T47D (cell line): ENCODE measurements at regions not wholly inside any gene's neighbourhood (a gene's known extent, or its start where the extent isn't known, plus 50 kb on each side); places are given as distances from the start of the nearest gene placed in this dataset.

ENCODE experiments used
- DNase-seq, 2 experiments: peaks; one replicate each; pipeline versions ENCODE4 v3.0.0 to v3.0.0-alpha.2; 2011 to 2012; ENCODE audit warnings: low read depth in 1 of 2, low spot score in 1 of 2
- JUND ChIP-seq: IDR thresholded peaks from 2 replicates; pipeline ENCODE4 v1.6.1; 2012; ENCODE audit warnings: low read depth
- in situ Hi-C: cut with HindIII; loops from 2 replicates; pipeline ENCODE4 v1.10.0; 2016; ENCODE audit warnings: low sequenced_read_pairs, low pct_unique_long_range_greater_than_20kb

DNA sequence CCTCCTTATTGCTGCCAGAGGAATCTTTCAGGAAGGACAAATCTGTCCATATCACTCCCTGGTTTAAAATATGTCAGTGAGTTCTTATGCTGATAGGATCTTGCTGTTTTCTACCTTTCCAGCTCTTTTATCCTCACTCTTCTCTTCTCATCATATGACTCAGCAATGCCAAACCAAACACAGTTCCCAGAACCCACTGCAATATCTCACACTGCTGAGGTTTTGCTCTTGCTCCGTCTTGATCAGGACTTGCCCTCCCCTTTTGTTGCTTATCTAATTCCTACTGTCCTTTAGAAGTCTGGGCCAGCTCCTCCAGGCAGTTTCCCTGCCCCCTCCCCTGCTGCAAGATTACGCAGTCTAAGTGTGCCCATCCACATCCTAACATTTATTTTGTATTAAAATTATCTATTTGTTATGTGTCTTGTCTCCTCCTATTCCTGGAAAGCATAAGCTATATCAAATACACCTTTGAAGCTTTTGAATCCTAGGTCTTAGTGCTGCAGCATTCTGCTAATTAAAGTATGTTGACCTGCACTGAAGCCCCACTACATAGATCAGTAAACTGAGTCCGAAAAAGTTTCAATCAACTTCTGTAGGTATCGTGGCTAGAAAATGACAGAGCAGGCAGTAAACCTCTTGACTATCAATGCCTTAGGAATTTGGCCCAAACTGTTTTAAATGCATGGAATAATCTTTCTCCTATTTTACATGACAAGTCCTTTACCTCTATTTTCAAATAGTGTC, 119.2 kb upstream of the C11orf87 start:
- TF ChIP-seq JUND = no peak
- in situ Hi-C loops = no loop called here
- no peak for DNase-seq

DNA sequence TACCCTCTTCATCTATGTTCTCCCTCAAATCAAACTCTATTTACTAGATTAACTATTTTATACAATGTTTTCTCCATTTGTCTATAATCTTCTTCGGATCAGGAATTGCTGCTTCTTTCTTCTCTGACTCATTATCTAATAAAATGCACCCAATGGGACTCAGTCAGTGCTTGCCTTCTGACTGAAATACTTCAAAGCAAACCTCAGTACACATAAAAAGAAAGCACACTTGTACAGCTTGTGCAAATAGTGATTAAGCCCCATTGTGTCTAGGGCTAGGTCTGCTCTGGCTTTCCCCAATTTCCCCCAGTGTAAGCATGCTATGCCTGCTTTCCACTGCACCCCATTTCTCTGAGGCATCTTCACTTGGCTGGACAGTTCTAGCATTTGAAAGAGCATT, 118.6 kb upstream of the C11orf87 start:
- DNase-seq = no peak
- TF ChIP-seq JUND = no peak
- in situ Hi-C loops = no loop called here

DNA sequence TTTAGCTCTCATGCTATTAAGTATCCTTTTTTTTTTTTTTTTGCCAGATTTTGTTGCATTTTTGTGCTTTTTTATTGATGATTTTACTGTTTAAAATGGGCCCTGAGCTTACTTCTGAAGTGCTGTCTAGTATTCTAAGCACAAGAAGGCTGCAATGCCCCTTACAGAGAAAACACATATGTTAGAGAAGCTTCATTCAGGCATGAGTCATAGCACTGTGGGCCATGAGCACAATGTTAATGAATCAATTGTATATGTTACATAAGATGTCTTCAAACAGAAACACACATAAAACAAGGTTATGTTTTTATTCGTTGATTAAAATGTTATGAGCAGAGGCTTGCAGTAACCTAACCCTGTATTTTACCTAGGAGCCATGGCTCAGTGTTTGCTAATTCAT, 117.8 kb upstream of the C11orf87 start:
- no peak for TF ChIP-seq JUND
- no peak for DNase-seq
- in situ Hi-C loops = no loop called here

DNA sequence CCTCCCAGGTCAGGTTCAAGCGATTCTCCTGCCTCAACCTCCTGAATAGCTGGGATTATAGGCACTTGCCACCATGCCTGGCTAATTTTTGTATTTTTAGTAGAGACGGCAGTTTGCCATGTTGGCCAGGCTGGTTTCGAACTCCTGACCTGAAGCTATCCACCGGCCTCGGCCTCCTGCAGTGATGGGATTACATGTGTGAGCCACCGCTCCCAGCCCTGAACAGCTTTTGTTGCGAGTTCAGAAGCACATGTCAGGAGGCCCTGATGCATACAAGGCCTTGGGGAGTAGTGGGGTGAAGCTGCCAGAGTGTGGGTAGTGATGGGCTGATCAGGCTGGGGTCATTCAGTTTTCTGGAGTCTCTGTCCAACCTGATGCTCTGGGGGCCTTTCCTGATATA, 117.0 kb upstream of the C11orf87 start:
- TF ChIP-seq JUND = no peak
- DNase-seq = no peak
- in situ Hi-C loops = no loop called here

DNA sequence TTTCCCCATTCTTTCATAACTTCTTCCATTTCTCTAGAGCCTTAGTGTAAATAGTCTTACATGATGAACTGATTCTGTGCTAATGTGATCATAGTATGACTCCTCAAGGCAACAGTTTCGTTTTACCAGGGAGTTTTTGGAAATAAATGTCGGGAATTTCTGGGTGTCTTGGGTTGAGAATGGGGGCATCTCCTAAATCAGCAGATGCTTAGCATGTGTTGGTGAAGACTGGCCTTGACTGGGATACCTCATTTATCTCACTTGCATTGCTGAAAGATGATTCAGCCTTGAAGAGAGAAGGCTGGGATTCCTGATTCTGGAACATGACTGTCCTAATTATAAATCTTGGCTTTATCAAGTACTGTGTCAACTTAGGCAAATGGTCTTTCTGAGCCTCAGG, 115.7 kb upstream of the C11orf87 start:
- in situ Hi-C loops = no loop called here
- no peak for TF ChIP-seq JUND
- DNase-seq = no peak

DNA sequence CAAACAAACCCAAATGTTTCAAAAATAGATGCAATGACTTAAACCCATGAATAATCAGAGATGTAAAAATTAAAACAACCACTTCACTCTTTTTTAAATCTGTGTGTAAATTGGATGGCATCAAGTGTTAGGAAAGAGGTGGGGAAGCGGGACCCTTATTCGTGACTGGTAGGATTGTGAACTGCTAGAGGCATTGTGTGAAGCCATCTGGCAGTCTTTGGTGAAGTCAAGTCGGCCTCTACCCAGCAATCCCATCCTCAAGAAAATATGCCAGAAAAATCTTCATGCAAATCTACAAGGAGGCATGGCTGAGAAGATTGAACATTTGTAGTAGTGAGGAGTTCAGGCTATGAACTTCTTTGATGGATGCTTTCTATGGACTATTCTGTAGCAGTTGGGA, 114.6 kb upstream of the C11orf87 start:
- in situ Hi-C loops = no loop called here
- no peak for TF ChIP-seq JUND
- DNase-seq = no peak

DNA sequence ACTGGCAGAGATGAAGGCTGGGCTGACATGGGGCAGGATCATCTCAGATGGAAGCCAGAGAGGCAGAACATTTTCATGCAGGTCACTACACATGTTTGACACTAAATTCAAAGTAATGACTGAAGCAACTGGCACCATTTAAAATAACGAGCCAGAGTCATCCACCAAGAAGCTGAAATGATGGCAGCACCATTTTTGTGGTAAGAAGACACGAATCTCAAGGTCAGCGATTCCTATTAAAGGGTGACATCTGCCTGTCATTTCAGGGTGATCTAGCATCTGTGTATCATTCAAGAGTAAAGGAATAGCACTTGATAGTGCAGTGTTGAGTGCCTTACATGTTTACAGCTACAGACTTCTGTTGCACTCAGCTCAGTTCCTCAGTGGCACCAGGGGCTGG, 113.4 kb upstream of the C11orf87 start:
- in situ Hi-C loops = no loop called here
- DNase-seq = no peak

DNA sequence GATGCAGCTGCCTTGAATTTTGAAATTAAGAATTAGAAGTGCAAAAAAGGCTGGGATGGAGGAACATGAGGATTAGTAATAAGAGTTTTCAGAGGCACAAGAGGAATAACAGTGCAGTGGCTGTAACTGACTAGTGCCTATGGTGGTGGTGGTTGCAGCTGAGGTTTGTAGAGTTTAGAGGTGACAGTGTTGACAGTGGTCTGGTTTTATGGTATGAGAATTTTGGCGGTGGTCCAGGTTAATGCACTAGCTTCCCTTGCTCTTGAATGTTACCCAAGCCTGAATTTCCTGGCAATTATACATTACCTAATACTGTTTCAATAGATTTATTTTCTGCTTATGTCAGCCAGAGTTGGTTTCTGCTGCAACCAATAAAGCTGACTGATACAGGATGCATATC, 112.8 kb upstream of the C11orf87 start:
- in situ Hi-C loops = no loop called here
- TF ChIP-seq JUND = no peak
- DNase-seq = no peak

More for the DNA sequence above, 113.4 kb upstream of the C11orf87 start:
- no peak for TF ChIP-seq JUND

DNA sequence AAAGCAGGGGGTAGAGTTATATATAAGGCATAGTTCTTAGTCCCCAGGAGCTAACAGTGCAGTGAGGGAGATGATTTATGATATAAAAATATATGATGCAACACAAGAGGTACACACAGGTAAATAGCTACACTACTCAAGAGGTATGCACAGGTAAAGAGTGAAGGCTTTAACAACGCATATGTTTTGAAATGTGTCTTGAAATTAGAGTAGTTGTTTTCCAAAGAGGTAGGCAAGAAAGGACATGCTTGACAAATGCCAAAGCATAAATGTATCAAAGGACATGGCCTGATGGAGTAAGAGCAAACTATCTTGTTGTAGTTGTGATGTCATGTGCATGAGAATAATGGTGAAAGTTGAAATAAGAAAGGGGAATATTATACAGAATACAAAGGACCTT, 104.3 kb upstream of the C11orf87 start:
- in situ Hi-C loops = no loop called here
- TF ChIP-seq JUND = no peak
- DNase-seq = no peak

DNA sequence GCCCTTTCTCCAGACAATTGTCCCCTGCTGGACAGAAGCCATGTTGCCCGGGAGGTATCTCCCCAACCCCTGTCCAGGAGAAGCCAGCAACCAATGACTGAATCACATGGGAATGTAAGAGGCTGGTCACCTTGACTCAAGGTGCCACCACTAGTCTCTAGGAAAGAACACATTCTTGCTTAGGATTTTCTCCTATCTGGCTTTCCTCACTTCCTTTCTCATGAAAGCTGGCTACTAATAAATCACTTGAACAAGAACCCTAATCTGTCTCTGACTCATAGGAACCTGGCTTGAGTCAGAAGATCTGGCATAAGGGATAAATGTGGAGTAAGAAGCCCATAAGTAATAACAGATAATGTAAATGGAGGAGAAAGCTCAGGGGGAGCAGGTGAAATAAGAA, 101.4 kb upstream of the C11orf87 start:
- in situ Hi-C loops = no loop called here
- no peak for TF ChIP-seq JUND
- no peak for DNase-seq

DNA sequence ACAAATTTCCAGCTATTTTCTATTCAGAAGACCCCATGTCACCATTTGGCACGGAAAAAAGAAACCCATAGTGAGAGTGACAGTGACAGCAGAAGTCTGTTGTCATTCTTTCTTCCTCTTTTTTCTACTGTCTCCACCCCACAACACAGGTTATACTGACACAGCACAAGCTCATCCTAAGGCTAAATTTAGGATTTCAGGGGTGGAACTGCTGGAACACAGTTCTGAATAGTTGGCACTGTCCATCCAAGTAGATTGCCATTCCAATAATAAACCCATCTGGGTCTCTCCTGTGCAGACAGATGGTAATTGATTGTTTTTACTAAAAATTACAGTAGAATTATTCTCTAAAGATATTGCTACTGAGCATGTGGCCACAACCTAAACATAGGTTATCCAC, 95.2 kb upstream of the C11orf87 start:
- no peak for DNase-seq
- TF ChIP-seq JUND = no peak
- in situ Hi-C loops = no loop called here

DNA sequence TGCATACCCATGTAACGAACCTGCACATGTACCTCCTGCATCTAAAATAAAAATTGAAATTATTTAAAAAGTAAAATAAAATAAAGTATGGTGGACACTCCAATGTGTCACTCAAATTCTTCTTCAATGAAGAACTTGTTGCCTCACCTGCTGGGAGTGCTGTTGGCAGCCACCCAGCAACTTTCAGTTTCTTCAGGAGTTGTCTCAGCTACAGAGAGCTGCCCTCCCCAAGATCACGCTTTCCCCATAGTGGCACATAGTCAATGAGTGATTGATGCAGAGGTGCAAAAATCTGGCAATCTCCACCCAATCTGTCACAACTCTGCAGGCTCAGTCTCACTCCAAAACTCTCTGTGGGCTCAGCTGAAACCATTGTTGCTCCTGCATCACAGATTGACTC, 92.3 kb upstream of the C11orf87 start:
- in situ Hi-C loops = no loop called here
- no peak for DNase-seq
- no peak for TF ChIP-seq JUND

DNA sequence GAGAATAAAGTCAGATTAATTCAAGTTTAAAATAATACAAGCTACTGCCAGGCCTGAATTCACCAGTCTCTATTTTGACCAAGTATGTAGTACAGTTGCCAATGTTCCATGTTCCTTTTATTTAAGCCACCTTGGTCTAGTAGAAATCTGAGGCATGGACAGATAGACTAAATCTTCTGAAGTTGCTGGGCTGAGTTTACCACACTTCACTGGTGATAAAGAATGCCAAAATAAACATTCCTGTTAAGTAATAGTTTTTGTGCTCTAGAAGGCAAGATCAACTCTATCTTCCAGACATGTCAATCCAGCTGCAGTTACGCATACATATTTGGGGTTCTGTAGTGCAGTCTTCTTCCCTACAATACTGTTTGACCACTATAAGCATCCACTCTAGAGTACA, 83.9 kb upstream of the C11orf87 start:
- in situ Hi-C loops = no loop called here
- TF ChIP-seq JUND = no peak
- DNase-seq = no peak

DNA sequence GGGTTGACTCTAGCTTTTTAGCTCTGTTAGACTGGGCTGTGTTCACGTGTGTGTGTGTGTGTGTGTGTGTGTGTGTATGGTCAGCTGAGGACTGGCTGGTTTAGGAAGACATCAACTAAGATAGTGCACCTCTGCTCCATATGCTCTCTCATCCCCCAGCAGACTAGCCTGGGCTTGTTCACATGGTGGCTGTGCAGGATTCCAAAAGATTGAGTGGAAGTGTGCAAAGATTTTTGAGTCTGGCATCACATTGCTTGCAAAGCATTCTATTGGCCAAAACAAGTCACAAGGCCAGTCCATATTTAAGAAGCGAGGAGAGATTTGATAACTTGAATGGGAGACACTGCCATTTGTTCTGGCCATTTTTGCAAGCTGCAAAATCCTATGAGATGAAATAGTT, 79.7 kb upstream of the C11orf87 start:
- no peak for TF ChIP-seq JUND
- no peak for DNase-seq
- in situ Hi-C loops = no loop called here
